RWPE2 (cell line): ENCODE measurements at regions not wholly inside any gene's neighbourhood (a gene's known extent, or its start where the extent isn't known, plus 50 kb on each side); places are given as distances from the start of the nearest gene placed in this dataset.

Experiments used
- ATAC-seq: fragments of 200-7000 bp; cut with Tn5 transposase; 3 replicates; pipeline ENCODE4 v1.9.1; 2021; ENCODE audit warnings: low read depth
- DNase-seq: peaks from one replicate; pipeline ENCODE4 v3.0.0-alpha.2; 2020; ENCODE audit warnings: low spot score
- H3K27ac ChIP-seq: fragments of 450-650 bp; 2 replicates; pipeline ENCODE4 v1.5.1; 2017; ENCODE audit warnings: mild to moderate bottlenecking; ENCODE audit not compliant: poor library complexity, severe bottlenecking
- H3K27me3 ChIP-seq: fragments of 250-450 bp; sonication (Bioruptor Pico); 2 replicates; pipeline ENCODE4 v1.5.1; 2021; ENCODE audit warnings: mild to moderate bottlenecking, moderate library complexity; ENCODE audit not compliant: insufficient read depth, poor library complexity, severe bottlenecking
- H3K36me3 ChIP-seq: fragments of 250-450 bp; sonication (Bioruptor Pico); 2 replicates; pipeline ENCODE4 v1.5.1; 2020; ENCODE audit warnings: low read depth, mild to moderate bottlenecking, moderate library complexity
- H3K4me1 ChIP-seq: fragments of 250-450 bp; sonication (Bioruptor Pico); 2 replicates; pipeline ENCODE4 v1.5.1; 2021; ENCODE audit warnings: mild to moderate bottlenecking, moderate library complexity; ENCODE audit not compliant: insufficient read depth, poor library complexity, severe bottlenecking
- H3K4me3 ChIP-seq: fragments of 250-450 bp; sonication (Bioruptor Pico); 2 replicates; pipeline ENCODE4 v1.5.1; 2021; ENCODE audit warnings: mild to moderate bottlenecking, moderate library complexity; ENCODE audit not compliant: severe bottlenecking
- H3K9me3 ChIP-seq: fragments of 250-450 bp; sonication (Bioruptor Pico); 2 replicates; pipeline ENCODE4 v1.5.1; 2021; ENCODE audit warnings: mild to moderate bottlenecking, moderate library complexity; ENCODE audit not compliant: severe bottlenecking
- TF ChIP-seq, protein P1 (sequence below): fragments of 450-650 bp; IDR thresholded peaks from one replicate; pipeline ENCODE4 v1.5.1; 2017; ENCODE audit warnings: mild to moderate bottlenecking, moderate library complexity; ENCODE audit not compliant: poor library complexity, severe bottlenecking

DNA sequence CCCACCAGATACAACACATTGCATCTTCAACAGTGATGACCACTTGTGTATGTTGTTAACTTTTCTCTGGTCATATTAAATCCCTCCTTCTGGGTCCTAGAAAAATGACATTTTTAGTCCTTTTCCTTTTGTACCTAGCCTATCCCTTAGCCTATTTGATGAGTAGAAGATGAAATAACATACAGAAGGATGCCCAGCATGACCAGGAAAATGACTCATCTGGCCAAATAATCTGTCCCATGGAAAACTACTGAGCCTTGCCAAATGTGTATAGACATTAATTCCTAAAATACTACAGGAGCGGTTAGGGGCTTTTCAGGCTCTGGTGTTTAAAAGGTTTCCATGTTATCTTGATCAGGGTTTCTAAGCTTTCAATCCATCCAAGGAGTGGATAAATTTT, 129.0 kb upstream of the KCNIP4 start:
- Histone ChIP-seq H3K4me3 (no peak overlapping the region), H3K4me1 (no peaks in the 10 kb centered on the region), H3K27ac (no peak overlapping the region), H3K36me3 (no peaks in the 10 kb centered on the region), H3K27me3 (no peaks in the 10 kb centered on the region), H3K9me3 (no peaks in the 10 kb centered on the region)
- ATAC-seq: no peak
- TF ChIP-seq, protein P1, sequence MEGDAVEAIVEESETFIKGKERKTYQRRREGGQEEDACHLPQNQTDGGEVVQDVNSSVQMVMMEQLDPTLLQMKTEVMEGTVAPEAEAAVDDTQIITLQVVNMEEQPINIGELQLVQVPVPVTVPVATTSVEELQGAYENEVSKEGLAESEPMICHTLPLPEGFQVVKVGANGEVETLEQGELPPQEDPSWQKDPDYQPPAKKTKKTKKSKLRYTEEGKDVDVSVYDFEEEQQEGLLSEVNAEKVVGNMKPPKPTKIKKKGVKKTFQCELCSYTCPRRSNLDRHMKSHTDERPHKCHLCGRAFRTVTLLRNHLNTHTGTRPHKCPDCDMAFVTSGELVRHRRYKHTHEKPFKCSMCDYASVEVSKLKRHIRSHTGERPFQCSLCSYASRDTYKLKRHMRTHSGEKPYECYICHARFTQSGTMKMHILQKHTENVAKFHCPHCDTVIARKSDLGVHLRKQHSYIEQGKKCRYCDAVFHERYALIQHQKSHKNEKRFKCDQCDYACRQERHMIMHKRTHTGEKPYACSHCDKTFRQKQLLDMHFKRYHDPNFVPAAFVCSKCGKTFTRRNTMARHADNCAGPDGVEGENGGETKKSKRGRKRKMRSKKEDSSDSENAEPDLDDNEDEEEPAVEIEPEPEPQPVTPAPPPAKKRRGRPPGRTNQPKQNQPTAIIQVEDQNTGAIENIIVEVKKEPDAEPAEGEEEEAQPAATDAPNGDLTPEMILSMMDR: no peak
- no peak for DNase-seq

DNA sequence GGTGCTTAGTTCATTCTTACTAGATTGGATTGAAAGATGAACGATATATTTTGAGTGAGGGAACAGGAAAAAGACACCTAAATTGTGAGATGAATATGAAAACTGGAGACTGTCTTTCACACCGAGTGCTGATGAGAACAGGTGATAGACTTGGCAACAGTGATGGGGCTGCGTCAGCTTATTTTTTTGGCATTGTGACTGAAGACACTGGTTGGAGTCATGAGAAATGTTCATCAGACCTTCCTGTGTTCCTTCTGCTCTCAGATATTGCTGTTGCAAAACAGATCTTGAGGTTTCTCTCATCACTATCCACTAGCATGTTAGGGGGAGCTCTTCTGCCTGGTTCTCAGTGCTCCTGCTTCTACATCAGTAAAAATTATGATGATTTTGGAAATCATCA, 124.2 kb upstream of the KCNIP4 start:
- no peak for ATAC-seq
- no peaks in the 10 kb centered on the region for H3K27me3 ChIP-seq
- H3K27ac ChIP-seq: no peak overlapping the region
- no peak for DNase-seq
- H3K4me3 ChIP-seq: no peak overlapping the region
- no peaks in the 10 kb centered on the region for H3K36me3 ChIP-seq
- H3K4me1 ChIP-seq: no peaks in the 10 kb centered on the region
- no peaks in the 10 kb centered on the region for H3K9me3 ChIP-seq
- TF ChIP-seq, protein P1: no peak

DNA sequence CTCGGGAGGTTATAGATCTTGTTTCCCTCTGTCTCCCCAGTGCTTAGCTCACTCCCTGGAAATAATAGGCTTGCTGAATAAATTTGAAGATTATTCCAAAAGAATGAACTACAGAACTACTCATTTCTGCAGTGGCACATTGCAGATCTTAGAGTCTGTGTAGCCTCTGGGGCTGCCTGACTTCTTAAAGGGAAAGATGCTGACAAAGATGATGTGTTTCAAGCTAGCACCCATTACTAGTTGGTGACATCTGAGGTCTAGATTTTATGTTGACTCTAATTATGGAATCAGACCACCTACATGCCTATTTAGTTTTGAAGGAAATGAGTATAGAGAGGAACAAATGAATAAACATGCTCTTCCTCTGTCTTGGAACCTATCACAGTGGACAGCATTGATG, 123.7 kb upstream of the KCNIP4 start:
- H3K4me1 ChIP-seq: no peaks in the 10 kb centered on the region
- H3K36me3 ChIP-seq: no peaks in the 10 kb centered on the region
- ATAC-seq: no peak
- TF ChIP-seq, protein P1: no peak
- H3K27me3 ChIP-seq: no peaks in the 10 kb centered on the region
- no peaks in the 10 kb centered on the region for H3K9me3 ChIP-seq
- no peak for DNase-seq
- no peak overlapping the region for H3K4me3 ChIP-seq
- H3K27ac ChIP-seq: no peak overlapping the region

DNA sequence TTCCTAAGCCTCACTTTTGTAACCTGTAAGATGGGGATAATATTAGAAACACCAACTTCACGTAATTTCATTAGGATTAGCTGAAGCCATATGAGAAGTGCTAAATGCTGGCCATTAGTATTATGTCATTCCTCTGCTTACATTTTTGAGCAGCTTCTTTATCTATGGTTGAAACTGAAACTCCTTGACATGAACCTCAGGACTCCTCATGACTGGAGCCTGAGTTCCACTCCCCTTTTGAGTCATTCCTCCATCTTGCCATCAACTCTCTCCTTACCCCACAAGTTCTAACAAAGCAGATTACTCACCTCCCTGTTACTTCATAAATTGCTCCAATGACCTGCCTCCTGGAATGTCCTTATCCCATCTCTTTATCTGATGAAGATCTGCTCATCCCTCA, 123.2 kb upstream of the KCNIP4 start:
- TF ChIP-seq, protein P1: no peak
- Histone ChIP-seq H3K9me3 (no peaks in the 10 kb centered on the region), H3K36me3 (no peaks in the 10 kb centered on the region), H3K4me3 (no peak overlapping the region), H3K27ac (no peak overlapping the region), H3K27me3 (no peaks in the 10 kb centered on the region), H3K4me1 (no peaks in the 10 kb centered on the region)
- DNase-seq: no peak
- peak; percentile 82; the same call in 2 of the 3 replicates for ATAC-seq

DNA sequence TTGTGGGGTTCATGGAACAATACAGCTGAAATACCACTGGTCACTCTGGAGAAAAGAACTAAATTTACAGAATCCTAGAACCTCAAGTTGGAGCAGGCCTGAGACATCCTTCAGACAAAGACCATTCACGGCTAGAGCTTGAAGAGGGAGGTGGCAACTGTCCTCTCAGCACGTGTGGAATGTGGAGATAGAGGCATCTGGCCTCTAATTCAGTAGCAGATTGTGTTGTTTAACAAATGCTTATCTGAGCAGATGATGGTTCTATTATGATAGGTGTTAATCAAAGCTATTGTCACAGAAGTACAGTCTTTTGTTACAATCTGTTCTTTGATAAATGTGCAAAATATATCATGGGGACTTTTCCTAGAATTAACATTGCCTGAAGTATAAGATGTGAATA, 121.7 kb upstream of the KCNIP4 start:
- no peaks in the 10 kb centered on the region for H3K36me3 ChIP-seq
- H3K9me3 ChIP-seq: no peaks in the 10 kb centered on the region
- no peaks in the 10 kb centered on the region for H3K4me1 ChIP-seq
- TF ChIP-seq, protein P1: no peak
- no peak for DNase-seq
- no peaks in the 10 kb centered on the region for H3K27me3 ChIP-seq
- H3K27ac ChIP-seq: no peak overlapping the region
- no peak for ATAC-seq
- no peak overlapping the region for H3K4me3 ChIP-seq
